ENCODE measurements at regions not wholly inside any gene's neighbourhood (a gene's known extent, or its start where the extent isn't known, plus 50 kb on each side); places are given as distances from the start of the nearest gene placed in this dataset.

GRCh38 chr15:46275701-46276100, 640.9 kb downstream of the SQOR start:
- Histone ChIP-seq H3K4me1 (no peaks in the 10 kb centered on the region), H3K27me3 (ENCODE audit: low read depth) (no peaks in the 10 kb centered on the region), H3K27ac (replicated peaks) (no peak overlapping the region), H3K4me3 (no peak overlapping the region), H3K36me3 (no peaks in the 10 kb centered on the region), H3K9me3 (replicated peaks) (no peaks in the 10 kb centered on the region)
- intact Hi-C loops (cut with micrococcal nuclease): no loop called here
- TF ChIP-seq CTCF (IDR thresholded peaks at IDR 0.05; ENCODE audit: borderline replicate concordance): no peak
- no peak for DNase-seq

GRCh38 chr15:46277451-46277850, 642.6 kb downstream of the SQOR start:
- TF ChIP-seq CTCF (IDR thresholded peaks at IDR 0.05; ENCODE audit: borderline replicate concordance): no peak
- no peak for DNase-seq
- intact Hi-C loops (cut with micrococcal nuclease): no loop called here
- no peak overlapping the region for H3K27ac ChIP-seq (replicated peaks)
- H3K4me1 ChIP-seq: no peaks in the 10 kb centered on the region
- no peaks in the 10 kb centered on the region for H3K27me3 ChIP-seq (ENCODE audit: low read depth)
- H3K9me3 ChIP-seq (replicated peaks): no peaks in the 10 kb centered on the region
- no peak overlapping the region for H3K4me3 ChIP-seq
- H3K36me3 ChIP-seq: no peaks in the 10 kb centered on the region

GRCh38 chr15:46278062-46278461, 643.2 kb downstream of the SQOR start:
- intact Hi-C loops (cut with micrococcal nuclease): no loop called here
- no peak overlapping the region for H3K4me3 ChIP-seq
- DNase-seq: no peak
- no peak overlapping the region for H3K27ac ChIP-seq (replicated peaks)
- no peaks in the 10 kb centered on the region for H3K36me3 ChIP-seq
- TF ChIP-seq CTCF (IDR thresholded peaks at IDR 0.05; ENCODE audit: borderline replicate concordance): no peak
- no peaks in the 10 kb centered on the region for H3K27me3 ChIP-seq (ENCODE audit: low read depth)
- H3K9me3 ChIP-seq (replicated peaks): no peaks in the 10 kb centered on the region
- H3K4me1 ChIP-seq: no peaks in the 10 kb centered on the region

GRCh38 chr15:46278486-46279090, 643.8 kb downstream of the SQOR start:
- Histone ChIP-seq H3K36me3 (no peaks in the 10 kb centered on the region), H3K4me1 (no peaks in the 10 kb centered on the region), H3K27me3 (ENCODE audit: low read depth) (no peaks in the 10 kb centered on the region), H3K9me3 (replicated peaks) (no peaks in the 10 kb centered on the region), H3K4me3 (no peak overlapping the region), H3K27ac (replicated peaks) (no peak overlapping the region)
- DNase-seq: no peak
- TF ChIP-seq CTCF (IDR thresholded peaks at IDR 0.05; ENCODE audit: borderline replicate concordance): no peak
- intact Hi-C loops (cut with micrococcal nuclease): no loop called here

- no peak for DNase-seq
- H3K4me1 ChIP-seq: no peaks in the 10 kb centered on the region
- H3K27ac ChIP-seq (replicated peaks): no peak overlapping the region
- intact Hi-C loops (cut with micrococcal nuclease): no loop called here
- no peaks in the 10 kb centered on the region for H3K27me3 ChIP-seq (ENCODE audit: low read depth)
- H3K36me3 ChIP-seq: no peaks in the 10 kb centered on the region
- no peaks in the 10 kb centered on the region for H3K9me3 ChIP-seq (replicated peaks)
- TF ChIP-seq CTCF (IDR thresholded peaks at IDR 0.05; ENCODE audit: borderline replicate concordance): peak; percentile 29
- H3K4me3 ChIP-seq: no peak overlapping the region
These were observed 646.1 kb downstream of the SQOR start for GRCh38 chr15:46280762-46281542.
